OCI-LY3 (cell line): ENCODE measurements at regions not wholly inside any gene's neighbourhood (a gene's known extent, or its start where the extent isn't known, plus 50 kb on each side); places are given as distances from the start of the nearest gene placed in this dataset.

Experiments used
- H2AFZ ChIP-seq: fragments of 200-600, 300-600 bp; shearing (Covaris generic); 2 replicates; pipeline ENCODE4 v1.6.0; 2014; ENCODE audit warnings: antibody characterized with exemption, low read depth, low read length
- H3K27ac ChIP-seq: fragments of 200-600, 300-600 bp; sonication (generic); 2 replicates; pipeline ENCODE4 v1.5.1; 2014; ENCODE audit warnings: mild to moderate bottlenecking, low read length, moderate library complexity, mixed read lengths
- H3K27me3 ChIP-seq: fragments of 200-600, 300-600 bp; sonication (generic); 2 replicates; pipeline ENCODE4 v1.6.1; 2014; ENCODE audit warnings: low read depth, low read length, mixed read lengths
- H3K36me3 ChIP-seq: fragments of 200-600, 300-600 bp; sonication (generic); replicated peaks from 2 replicates; pipeline ENCODE3; 2014; ENCODE audit warnings: low read depth, low read length, mixed read lengths
- H3K4me1 ChIP-seq: fragments of 300-600, 200-600 bp; sonication (generic); 2 replicates; pipeline ENCODE4 v1.6.1; 2014; ENCODE audit warnings: low read length, mixed read lengths
- H3K4me2 ChIP-seq: fragments of 200-600, 300-600 bp; sonication (generic); 2 replicates; pipeline ENCODE4 v1.6.1; 2014; ENCODE audit warnings: low read length, mixed read lengths
- H3K4me3 ChIP-seq: fragments of 300-600, 200-600 bp; sonication (generic); 2 replicates; pipeline ENCODE4 v1.5.1; 2014; ENCODE audit warnings: antibody characterized with exemption, mild to moderate bottlenecking, low read length, moderate library complexity
- H3K79me2 ChIP-seq: fragments of 300-600, 200-600 bp; shearing (Covaris generic); 2 replicates; pipeline ENCODE4 v1.6.1; 2014; ENCODE audit warnings: mild to moderate bottlenecking, low read length, mixed read lengths
- H3K9ac ChIP-seq: fragments of 300-600, 200-600 bp; shearing (Covaris generic); 2 replicates; pipeline ENCODE4 v1.6.0; 2014; ENCODE audit warnings: mild to moderate bottlenecking, low read length, moderate library complexity
- H3K9me3 ChIP-seq: fragments of 200-600, 300-600 bp; shearing (Covaris generic); 2 replicates; pipeline ENCODE4 v1.6.1; 2014; ENCODE audit warnings: low read length, mixed read lengths; ENCODE audit not compliant: insufficient read depth
- H4K20me1 ChIP-seq: fragments of 200-600, 300-600 bp; sonication (generic); 2 replicates; pipeline ENCODE4 v1.6.1; 2016; ENCODE audit warnings: low read length, mixed read lengths; ENCODE audit not compliant: insufficient read depth
- EZH2phosphoT487 ChIP-seq: fragments of 200-600 bp; shearing (Covaris generic); IDR thresholded peaks from 2 replicates; pipeline ENCODE4 v1.6.1; 2018; ENCODE audit warnings: antibody characterized with exemption, mixed run types, low read depth
- TF ChIP-seq, protein P1 (sequence below): fragments of 200-600, 300-600 bp; sonication (generic); IDR thresholded peaks from 2 replicates; pipeline ENCODE4 v1.5.1; 2014; ENCODE audit warnings: antibody characterized with exemption, low read length, low read depth

DNA sequence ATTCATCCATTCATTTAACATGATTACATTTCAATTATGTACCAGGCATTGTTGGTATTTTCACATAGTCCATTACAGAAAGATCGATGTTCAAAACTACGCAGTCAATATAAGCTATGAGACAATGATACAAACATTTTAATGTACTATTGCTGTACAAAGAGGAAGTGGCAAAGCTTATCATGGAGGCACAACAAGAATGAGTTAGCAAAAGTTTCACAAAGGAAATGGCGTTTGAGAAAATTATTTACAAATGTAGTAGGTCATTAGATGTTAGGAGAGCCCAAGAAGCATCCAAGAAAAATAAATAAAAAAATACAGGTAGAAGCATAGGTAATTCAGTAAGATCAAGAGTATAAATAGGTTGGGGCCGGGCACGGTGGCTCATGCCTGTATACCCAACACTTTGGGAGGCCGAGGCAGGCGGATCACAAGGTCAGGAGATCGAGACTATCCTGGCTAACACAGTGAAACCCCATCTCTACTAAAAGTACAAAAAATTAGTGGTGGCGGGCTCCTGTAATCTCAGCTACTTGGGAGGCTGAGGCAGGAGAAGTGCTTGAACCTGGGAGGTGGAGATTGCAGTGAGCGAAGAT lies 1730.8 kb upstream of the CELF4 start:
- no peak overlapping the region for H3K4me3 ChIP-seq
- H3K36me3 ChIP-seq: no peaks in the 10 kb centered on the region
- no peak overlapping the region for H3K27ac ChIP-seq
- no peaks in the 10 kb centered on the region for H3K79me2 ChIP-seq
- no peaks in the 10 kb centered on the region for H4K20me1 ChIP-seq
- TF ChIP-seq, protein P1, sequence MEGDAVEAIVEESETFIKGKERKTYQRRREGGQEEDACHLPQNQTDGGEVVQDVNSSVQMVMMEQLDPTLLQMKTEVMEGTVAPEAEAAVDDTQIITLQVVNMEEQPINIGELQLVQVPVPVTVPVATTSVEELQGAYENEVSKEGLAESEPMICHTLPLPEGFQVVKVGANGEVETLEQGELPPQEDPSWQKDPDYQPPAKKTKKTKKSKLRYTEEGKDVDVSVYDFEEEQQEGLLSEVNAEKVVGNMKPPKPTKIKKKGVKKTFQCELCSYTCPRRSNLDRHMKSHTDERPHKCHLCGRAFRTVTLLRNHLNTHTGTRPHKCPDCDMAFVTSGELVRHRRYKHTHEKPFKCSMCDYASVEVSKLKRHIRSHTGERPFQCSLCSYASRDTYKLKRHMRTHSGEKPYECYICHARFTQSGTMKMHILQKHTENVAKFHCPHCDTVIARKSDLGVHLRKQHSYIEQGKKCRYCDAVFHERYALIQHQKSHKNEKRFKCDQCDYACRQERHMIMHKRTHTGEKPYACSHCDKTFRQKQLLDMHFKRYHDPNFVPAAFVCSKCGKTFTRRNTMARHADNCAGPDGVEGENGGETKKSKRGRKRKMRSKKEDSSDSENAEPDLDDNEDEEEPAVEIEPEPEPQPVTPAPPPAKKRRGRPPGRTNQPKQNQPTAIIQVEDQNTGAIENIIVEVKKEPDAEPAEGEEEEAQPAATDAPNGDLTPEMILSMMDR: no peak
- no peak for TF ChIP-seq EZH2phosphoT487
- H3K27me3 ChIP-seq: no peaks in the 10 kb centered on the region
- no peak overlapping the region for H2AFZ ChIP-seq
- no peak overlapping the region for H3K4me2 ChIP-seq
- H3K4me1 ChIP-seq: peaks cover 3% of the 10 kb centered on the region; the same call in 1 of the 2 replicates
- H3K9me3 ChIP-seq: no peaks in the 10 kb centered on the region; the same call in 1 of the 2 replicates
- H3K9ac ChIP-seq: no peak overlapping the region

GRCh38 chr18:39276764-39277163 lies 1711.2 kb upstream of the CELF4 start:
- H3K79me2 ChIP-seq: no peaks in the 10 kb centered on the region
- H4K20me1 ChIP-seq: no peaks in the 10 kb centered on the region
- H3K36me3 ChIP-seq: no peaks in the 10 kb centered on the region
- H3K4me3 ChIP-seq: no peak overlapping the region
- H2AFZ ChIP-seq: no peak overlapping the region
- H3K4me1 ChIP-seq: no peaks in the 10 kb centered on the region
- no peak overlapping the region for H3K27ac ChIP-seq
- no peak for TF ChIP-seq EZH2phosphoT487
- TF ChIP-seq, protein P1: no peak
- no peaks in the 10 kb centered on the region for H3K27me3 ChIP-seq
- no peak overlapping the region for H3K4me2 ChIP-seq
- no peak overlapping the region for H3K9ac ChIP-seq
- no peaks in the 10 kb centered on the region for H3K9me3 ChIP-seq

- no peak overlapping the region for H3K27ac ChIP-seq
- no peak overlapping the region for H3K9ac ChIP-seq
- no peaks in the 10 kb centered on the region for H4K20me1 ChIP-seq
- no peaks in the 10 kb centered on the region for H3K27me3 ChIP-seq
- H3K4me2 ChIP-seq: no peak overlapping the region
- no peak overlapping the region for H2AFZ ChIP-seq
- no peaks in the 10 kb centered on the region for H3K9me3 ChIP-seq
- no peak overlapping the region for H3K4me3 ChIP-seq
- no peaks in the 10 kb centered on the region for H3K4me1 ChIP-seq
- no peaks in the 10 kb centered on the region for H3K36me3 ChIP-seq
- H3K79me2 ChIP-seq: no peaks in the 10 kb centered on the region
- TF ChIP-seq, protein P1: no peak
- no peak for TF ChIP-seq EZH2phosphoT487
These were observed 1708.9 kb upstream of the CELF4 start for GRCh38 chr18:39274535-39274934.

DNA sequence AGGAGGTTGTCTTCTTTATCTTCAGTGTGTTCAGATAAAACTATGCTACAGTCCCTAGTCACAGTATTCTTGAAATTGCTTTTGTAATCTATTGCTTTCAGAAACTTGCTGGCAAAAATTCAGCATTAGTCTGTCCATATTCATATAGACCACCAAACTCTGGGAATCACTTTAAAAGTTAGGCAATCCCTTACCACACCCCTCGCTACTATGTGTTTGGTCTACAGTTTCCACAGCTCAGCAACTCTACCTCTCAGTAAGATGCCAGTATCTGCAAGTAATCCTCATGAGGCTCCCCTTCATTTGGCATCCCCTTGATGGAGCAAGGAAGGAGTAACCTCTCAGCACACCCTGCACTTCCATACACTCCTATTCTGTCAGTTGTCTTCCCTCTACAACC lies 1706.6 kb upstream of the CELF4 start:
- Histone ChIP-seq H4K20me1 (no peaks in the 10 kb centered on the region), H3K27ac (no peak overlapping the region), H3K4me3 (no peak overlapping the region), H3K27me3 (no peaks in the 10 kb centered on the region), H3K9ac (no peak overlapping the region), H3K9me3 (no peaks in the 10 kb centered on the region), H3K79me2 (no peaks in the 10 kb centered on the region), H3K4me1 (no peaks in the 10 kb centered on the region), H2AFZ (no peak overlapping the region), H3K36me3 (no peaks in the 10 kb centered on the region), H3K4me2 (no peak overlapping the region)
- TF ChIP-seq, protein P1: no peak
- TF ChIP-seq EZH2phosphoT487: no peak
